GM23338 (cell line): ENCODE measurements at regions not wholly inside any gene's neighbourhood (a gene's known extent, or its start where the extent isn't known, plus 50 kb on each side); places are given as distances from the start of the nearest gene placed in this dataset.

ENCODE experiments used
- ATAC-seq: fragments of 200-7000 bp; cut with Tn5 transposase; 3 replicates; pipeline ENCODE4 v1.9.1; 2020
- DNase-seq: peaks from one replicate; pipeline ENCODE4 v3.0.0-alpha.2; 2015; ENCODE audit warnings: low spot score
- H2AFZ ChIP-seq: fragments of 200-600 bp; sonication (generic); 2 replicates; pipeline ENCODE4 v1.8.0; 2016; ENCODE audit warnings: antibody characterized with exemption, mild to moderate bottlenecking, moderate library complexity
- H3F3A ChIP-seq: fragments of 200-600 bp; sonication (generic); replicated peaks from 2 replicates; pipeline ENCODE4 v1.8.0; 2017; ENCODE audit warnings: antibody characterized with exemption, mixed run types, low read depth
- H3K27ac ChIP-seq: fragments of 200-600 bp; sonication (generic); 2 replicates; pipeline ENCODE4 v1.6.1; 2016; ENCODE audit warnings: low read depth
- H3K27me3 ChIP-seq: fragments of 200-600 bp; sonication (generic); 2 replicates; pipeline ENCODE4 v1.8.0; 2016; ENCODE audit warnings: mild to moderate bottlenecking, mixed run types, moderate library complexity; ENCODE audit not compliant: insufficient read depth
- H3K36me3 ChIP-seq: fragments of 200-600 bp; sonication (generic); 2 replicates; pipeline ENCODE4 v1.8.0; 2016; ENCODE audit warnings: mild to moderate bottlenecking; ENCODE audit not compliant: insufficient read depth
- H3K4me1 ChIP-seq: fragments of 200-600 bp; sonication (generic); 2 replicates; pipeline ENCODE4 v1.8.0; 2016; ENCODE audit warnings: mild to moderate bottlenecking, moderate library complexity; ENCODE audit not compliant: insufficient read depth
- H3K4me2 ChIP-seq: fragments of 200-600 bp; sonication (generic); 2 replicates; pipeline ENCODE4 v1.7.1; 2017; ENCODE audit warnings: mixed run types
- H3K4me3 ChIP-seq: fragments of 200-600 bp; sonication (generic); 2 replicates; pipeline ENCODE4 v1.6.1; 2016; ENCODE audit warnings: mixed run types
- H3K79me2 ChIP-seq: fragments of 200-600 bp; sonication (generic); replicated peaks from 2 replicates; pipeline ENCODE4 v1.8.0; 2017; ENCODE audit warnings: mild to moderate bottlenecking; ENCODE audit not compliant: insufficient read depth
- H3K9me2 ChIP-seq: fragments of 200-600 bp; sonication (generic); 2 replicates; pipeline ENCODE4 v1.8.0; 2017; ENCODE audit not compliant: insufficient read depth
- H4K20me1 ChIP-seq: fragments of 200-600 bp; sonication (generic); replicated peaks from 2 replicates; pipeline ENCODE4 v1.8.0; 2017; ENCODE audit warnings: mild to moderate bottlenecking; ENCODE audit not compliant: insufficient read depth
- H3K27ac Mint-ChIP-seq: 2 replicates; pipeline ENCODE4 v1.8.0; 2020; ENCODE audit warnings: inconsistent platforms, mild to moderate bottlenecking, moderate library complexity, mixed read lengths
- H3K27me3 Mint-ChIP-seq: 3 replicates; pipeline ENCODE4 v1.8.0; 2022; ENCODE audit warnings: low read depth, mild to moderate bottlenecking, moderate library complexity, mixed read lengths, inconsistent platforms; ENCODE audit not compliant: insufficient read depth, poor library complexity
- H3K36me3 Mint-ChIP-seq: 3 replicates; pipeline ENCODE4 v1.8.0; 2021; ENCODE audit warnings: low read depth, mild to moderate bottlenecking, inconsistent platforms, moderate library complexity, mixed read lengths
- H3K4me1 Mint-ChIP-seq: 3 replicates; pipeline ENCODE4 v1.8.0; 2020; ENCODE audit warnings: mild to moderate bottlenecking, inconsistent platforms, mixed read lengths
- H3K4me3 Mint-ChIP-seq: 3 replicates; pipeline ENCODE4 v1.8.0; 2021; ENCODE audit warnings: moderate library complexity, mild to moderate bottlenecking, inconsistent platforms, mixed read lengths
- H3K9me3 Mint-ChIP-seq: 3 replicates; pipeline ENCODE4 v1.8.0; 2020; ENCODE audit warnings: moderate library complexity, mild to moderate bottlenecking, inconsistent platforms, mixed read lengths
- CREB1 ChIP-seq: fragments of 250-450 bp; sonication (Bioruptor Pico); IDR thresholded peaks from 2 replicates; pipeline ENCODE4 v1.5.0; 2020; ENCODE audit warnings: low read depth, mild to moderate bottlenecking, moderate library complexity
- EZH2 ChIP-seq: fragments of 200-600 bp; sonication (generic); IDR thresholded peaks from one replicate; pipeline ENCODE4 v1.8.0; 2017; ENCODE audit warnings: antibody characterized with exemption, mild to moderate bottlenecking, low read depth; ENCODE audit not compliant: unreplicated experiment
- EZH2phosphoT487 ChIP-seq: fragments of 200-600 bp; sonication (generic); IDR thresholded peaks from one replicate; pipeline ENCODE4 v1.8.1; 2018; ENCODE audit warnings: antibody characterized with exemption; ENCODE audit not compliant: unreplicated experiment
- JUNB ChIP-seq: IDR thresholded peaks from one replicate; pipeline ENCODE4 v1.6.1; 2016; ENCODE audit warnings: antibody characterized with exemption; ENCODE audit not compliant: unreplicated experiment
- NANOG ChIP-seq: IDR thresholded peaks from 2 replicates; pipeline ENCODE4 v1.6.1; 2016; ENCODE audit warnings: antibody characterized with exemption, borderline replicate concordance
- POLR2AphosphoS5 ChIP-seq: IDR thresholded peaks from 2 replicates; pipeline ENCODE4 v1.6.1; 2016; ENCODE audit warnings: antibody characterized with exemption, low read depth
- STAT1 ChIP-seq: IDR thresholded peaks from one replicate; pipeline ENCODE4 v1.6.1; 2016; ENCODE audit warnings: antibody characterized with exemption; ENCODE audit not compliant: unreplicated experiment
- ZNF114 ChIP-seq: fragments of 250-450 bp; sonication (Bioruptor Pico); IDR thresholded peaks from 2 replicates; pipeline ENCODE4 v1.5.0; 2020; ENCODE audit warnings: mild to moderate bottlenecking, moderate library complexity
- ZNF331 ChIP-seq: fragments of 250-450 bp; sonication (Bioruptor Pico); IDR thresholded peaks from 2 replicates; pipeline ENCODE4 v1.5.0; 2020; ENCODE audit warnings: low read depth, mild to moderate bottlenecking, moderate library complexity
- TF ChIP-seq, protein P1 (sequence below), 2 experiments: fragments of 200-600 bp in 1 of 2; sonication (generic) in 1 of 2; conservative IDR thresholded peaks; 2 replicates each; pipeline versions ENCODE4 v1.5.1 to v1.6.1; 2016 to 2017; ENCODE audit warnings: antibody characterized with exemption in 2 of 2, low read depth in 2 of 2, mild to moderate bottlenecking in 2 of 2, moderate library complexity in 1 of 2
- TF ChIP-seq, protein P2 (sequence below): fragments of 250-450 bp; sonication (Bioruptor Pico); IDR thresholded peaks from 2 replicates; pipeline ENCODE4 v1.5.0; 2020; ENCODE audit warnings: mild to moderate bottlenecking, moderate library complexity
- TF ChIP-seq, protein P3 (sequence below): IDR thresholded peaks from one replicate; pipeline ENCODE4 v1.6.1; 2018; ENCODE audit warnings: antibody characterized with exemption; ENCODE audit not compliant: unreplicated experiment
- TF ChIP-seq, protein P4 (sequence below): IDR thresholded peaks from 2 replicates; pipeline ENCODE4 v1.6.1; 2016; ENCODE audit warnings: antibody characterized with exemption

DNA sequence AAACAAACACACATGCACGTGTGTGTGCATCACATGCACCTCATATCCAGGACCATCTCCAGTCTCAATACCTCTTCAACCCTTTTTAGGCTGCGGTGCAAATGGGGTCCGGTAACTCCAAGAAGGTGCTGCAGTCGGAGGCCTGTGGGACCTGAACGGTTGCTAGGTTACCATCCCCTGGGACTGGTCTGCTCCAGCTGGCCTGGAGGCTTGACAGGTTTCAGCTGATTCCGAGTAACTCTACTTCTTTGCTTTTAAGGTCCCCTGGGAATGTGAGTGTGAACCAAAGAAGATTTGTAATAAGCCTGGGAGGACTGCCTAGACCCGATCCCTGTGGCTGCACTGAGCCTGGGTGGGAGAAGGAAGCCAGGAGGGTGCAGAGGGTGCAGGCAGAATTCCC lies 117.5 kb downstream of the CCNA1 start:
- peak; percentile 39; the same call in 2 of the 3 replicates for ATAC-seq

More for the DNA sequence above, 117.5 kb downstream of the CCNA1 start:
- H3K36me3 ChIP-seq: no peaks in the 10 kb centered on the region
- no peak overlapping the region; the same call in 1 of the 2 replicates for H2AFZ ChIP-seq
- no peak overlapping the region for H3K4me2 ChIP-seq
- no peaks in the 10 kb centered on the region for H3K27me3 ChIP-seq
- no peaks in the 10 kb centered on the region for H3K4me1 ChIP-seq
- no peak overlapping the region for H3K4me3 Mint-ChIP-seq
- H3K79me2 ChIP-seq: no peaks in the 10 kb centered on the region
- H3K4me1 Mint-ChIP-seq: no peaks in the 10 kb centered on the region
- TF ChIP-seq CREB1 (no peak), POLR2AphosphoS5 (no peak), STAT1 (no peak), EZH2phosphoT487 (no peak), NANOG (no peak), EZH2 (no peak), ZNF331 (no peak), ZNF114 (CRISPR knock-in tag) (no peak), JUNB (no peak)
- TF ChIP-seq, protein P1, sequence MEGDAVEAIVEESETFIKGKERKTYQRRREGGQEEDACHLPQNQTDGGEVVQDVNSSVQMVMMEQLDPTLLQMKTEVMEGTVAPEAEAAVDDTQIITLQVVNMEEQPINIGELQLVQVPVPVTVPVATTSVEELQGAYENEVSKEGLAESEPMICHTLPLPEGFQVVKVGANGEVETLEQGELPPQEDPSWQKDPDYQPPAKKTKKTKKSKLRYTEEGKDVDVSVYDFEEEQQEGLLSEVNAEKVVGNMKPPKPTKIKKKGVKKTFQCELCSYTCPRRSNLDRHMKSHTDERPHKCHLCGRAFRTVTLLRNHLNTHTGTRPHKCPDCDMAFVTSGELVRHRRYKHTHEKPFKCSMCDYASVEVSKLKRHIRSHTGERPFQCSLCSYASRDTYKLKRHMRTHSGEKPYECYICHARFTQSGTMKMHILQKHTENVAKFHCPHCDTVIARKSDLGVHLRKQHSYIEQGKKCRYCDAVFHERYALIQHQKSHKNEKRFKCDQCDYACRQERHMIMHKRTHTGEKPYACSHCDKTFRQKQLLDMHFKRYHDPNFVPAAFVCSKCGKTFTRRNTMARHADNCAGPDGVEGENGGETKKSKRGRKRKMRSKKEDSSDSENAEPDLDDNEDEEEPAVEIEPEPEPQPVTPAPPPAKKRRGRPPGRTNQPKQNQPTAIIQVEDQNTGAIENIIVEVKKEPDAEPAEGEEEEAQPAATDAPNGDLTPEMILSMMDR (conservative IDR thresholded peaks at IDR 0.05; ENCODE audit: low read depth in 2 of 2): no peak
- TF ChIP-seq, protein P2, sequence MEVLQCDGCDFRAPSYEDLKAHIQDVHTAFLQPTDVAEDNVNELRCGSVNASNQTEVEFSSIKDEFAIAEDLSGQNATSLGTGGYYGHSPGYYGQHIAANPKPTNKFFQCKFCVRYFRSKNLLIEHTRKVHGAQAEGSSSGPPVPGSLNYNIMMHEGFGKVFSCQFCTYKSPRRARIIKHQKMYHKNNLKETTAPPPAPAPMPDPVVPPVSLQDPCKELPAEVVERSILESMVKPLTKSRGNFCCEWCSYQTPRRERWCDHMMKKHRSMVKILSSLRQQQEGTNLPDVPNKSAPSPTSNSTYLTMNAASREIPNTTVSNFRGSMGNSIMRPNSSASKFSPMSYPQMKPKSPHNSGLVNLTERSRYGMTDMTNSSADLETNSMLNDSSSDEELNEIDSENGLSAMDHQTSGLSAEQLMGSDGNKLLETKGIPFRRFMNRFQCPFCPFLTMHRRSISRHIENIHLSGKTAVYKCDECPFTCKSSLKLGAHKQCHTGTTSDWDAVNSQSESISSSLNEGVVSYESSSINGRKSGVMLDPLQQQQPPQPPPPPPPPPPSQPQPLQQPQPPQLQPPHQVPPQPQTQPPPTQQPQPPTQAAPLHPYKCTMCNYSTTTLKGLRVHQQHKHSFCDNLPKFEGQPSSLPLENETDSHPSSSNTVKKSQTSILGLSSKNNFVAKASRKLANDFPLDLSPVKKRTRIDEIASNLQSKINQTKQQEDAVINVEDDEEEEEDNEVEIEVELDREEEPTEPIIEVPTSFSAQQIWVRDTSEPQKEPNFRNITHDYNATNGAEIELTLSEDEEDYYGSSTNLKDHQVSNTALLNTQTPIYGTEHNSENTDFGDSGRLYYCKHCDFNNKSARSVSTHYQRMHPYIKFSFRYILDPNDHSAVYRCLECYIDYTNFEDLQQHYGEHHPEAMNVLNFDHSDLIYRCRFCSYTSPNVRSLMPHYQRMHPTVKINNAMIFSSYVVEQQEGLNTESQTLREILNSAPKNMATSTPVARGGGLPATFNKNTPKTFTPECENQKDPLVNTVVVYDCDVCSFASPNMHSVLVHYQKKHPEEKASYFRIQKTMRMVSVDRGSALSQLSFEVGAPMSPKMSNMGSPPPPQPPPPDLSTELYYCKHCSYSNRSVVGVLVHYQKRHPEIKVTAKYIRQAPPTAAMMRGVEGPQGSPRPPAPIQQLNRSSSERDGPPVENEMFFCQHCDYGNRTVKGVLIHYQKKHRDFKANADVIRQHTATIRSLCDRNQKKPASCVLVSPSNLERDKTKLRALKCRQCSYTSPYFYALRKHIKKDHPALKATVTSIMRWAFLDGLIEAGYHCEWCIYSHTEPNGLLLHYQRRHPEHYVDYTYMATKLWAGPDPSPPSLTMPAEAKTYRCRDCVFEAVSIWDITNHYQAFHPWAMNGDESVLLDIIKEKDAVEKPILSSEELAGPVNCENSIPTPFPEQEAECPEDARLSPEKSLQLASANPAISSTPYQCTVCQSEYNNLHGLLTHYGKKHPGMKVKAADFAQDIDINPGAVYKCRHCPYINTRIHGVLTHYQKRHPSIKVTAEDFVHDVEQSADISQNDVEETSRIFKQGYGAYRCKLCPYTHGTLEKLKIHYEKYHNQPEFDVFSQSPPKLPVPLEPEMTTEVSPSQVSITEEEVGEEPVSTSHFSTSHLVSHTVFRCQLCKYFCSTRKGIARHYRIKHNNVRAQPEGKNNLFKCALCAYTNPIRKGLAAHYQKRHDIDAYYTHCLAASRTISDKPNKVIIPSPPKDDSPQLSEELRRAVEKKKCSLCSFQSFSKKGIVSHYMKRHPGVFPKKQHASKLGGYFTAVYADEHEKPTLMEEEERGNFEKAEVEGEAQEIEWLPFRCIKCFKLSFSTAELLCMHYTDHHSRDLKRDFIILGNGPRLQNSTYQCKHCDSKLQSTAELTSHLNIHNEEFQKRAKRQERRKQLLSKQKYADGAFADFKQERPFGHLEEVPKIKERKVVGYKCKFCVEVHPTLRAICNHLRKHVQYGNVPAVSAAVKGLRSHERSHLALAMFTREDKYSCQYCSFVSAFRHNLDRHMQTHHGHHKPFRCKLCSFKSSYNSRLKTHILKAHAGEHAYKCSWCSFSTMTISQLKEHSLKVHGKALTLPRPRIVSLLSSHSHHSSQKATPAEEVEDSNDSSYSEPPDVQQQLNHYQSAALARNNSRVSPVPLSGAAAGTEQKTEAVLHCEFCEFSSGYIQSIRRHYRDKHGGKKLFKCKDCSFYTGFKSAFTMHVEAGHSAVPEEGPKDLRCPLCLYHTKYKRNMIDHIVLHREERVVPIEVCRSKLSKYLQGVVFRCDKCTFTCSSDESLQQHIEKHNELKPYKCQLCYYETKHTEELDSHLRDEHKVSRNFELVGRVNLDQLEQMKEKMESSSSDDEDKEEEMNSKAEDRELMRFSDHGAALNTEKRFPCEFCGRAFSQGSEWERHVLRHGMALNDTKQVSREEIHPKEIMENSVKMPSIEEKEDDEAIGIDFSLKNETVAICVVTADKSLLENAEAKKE (CRISPR knock-in tag): no peak
- TF ChIP-seq, protein P3, sequence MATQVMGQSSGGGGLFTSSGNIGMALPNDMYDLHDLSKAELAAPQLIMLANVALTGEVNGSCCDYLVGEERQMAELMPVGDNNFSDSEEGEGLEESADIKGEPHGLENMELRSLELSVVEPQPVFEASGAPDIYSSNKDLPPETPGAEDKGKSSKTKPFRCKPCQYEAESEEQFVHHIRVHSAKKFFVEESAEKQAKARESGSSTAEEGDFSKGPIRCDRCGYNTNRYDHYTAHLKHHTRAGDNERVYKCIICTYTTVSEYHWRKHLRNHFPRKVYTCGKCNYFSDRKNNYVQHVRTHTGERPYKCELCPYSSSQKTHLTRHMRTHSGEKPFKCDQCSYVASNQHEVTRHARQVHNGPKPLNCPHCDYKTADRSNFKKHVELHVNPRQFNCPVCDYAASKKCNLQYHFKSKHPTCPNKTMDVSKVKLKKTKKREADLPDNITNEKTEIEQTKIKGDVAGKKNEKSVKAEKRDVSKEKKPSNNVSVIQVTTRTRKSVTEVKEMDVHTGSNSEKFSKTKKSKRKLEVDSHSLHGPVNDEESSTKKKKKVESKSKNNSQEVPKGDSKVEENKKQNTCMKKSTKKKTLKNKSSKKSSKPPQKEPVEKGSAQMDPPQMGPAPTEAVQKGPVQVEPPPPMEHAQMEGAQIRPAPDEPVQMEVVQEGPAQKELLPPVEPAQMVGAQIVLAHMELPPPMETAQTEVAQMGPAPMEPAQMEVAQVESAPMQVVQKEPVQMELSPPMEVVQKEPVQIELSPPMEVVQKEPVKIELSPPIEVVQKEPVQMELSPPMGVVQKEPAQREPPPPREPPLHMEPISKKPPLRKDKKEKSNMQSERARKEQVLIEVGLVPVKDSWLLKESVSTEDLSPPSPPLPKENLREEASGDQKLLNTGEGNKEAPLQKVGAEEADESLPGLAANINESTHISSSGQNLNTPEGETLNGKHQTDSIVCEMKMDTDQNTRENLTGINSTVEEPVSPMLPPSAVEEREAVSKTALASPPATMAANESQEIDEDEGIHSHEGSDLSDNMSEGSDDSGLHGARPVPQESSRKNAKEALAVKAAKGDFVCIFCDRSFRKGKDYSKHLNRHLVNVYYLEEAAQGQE: no peak
- TF ChIP-seq, protein P4, sequence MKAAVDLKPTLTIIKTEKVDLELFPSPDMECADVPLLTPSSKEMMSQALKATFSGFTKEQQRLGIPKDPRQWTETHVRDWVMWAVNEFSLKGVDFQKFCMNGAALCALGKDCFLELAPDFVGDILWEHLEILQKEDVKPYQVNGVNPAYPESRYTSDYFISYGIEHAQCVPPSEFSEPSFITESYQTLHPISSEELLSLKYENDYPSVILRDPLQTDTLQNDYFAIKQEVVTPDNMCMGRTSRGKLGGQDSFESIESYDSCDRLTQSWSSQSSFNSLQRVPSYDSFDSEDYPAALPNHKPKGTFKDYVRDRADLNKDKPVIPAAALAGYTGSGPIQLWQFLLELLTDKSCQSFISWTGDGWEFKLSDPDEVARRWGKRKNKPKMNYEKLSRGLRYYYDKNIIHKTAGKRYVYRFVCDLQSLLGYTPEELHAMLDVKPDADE: no peak
- H3K9me3 Mint-ChIP-seq: no peaks in the 10 kb centered on the region
- H3K36me3 Mint-ChIP-seq: no peaks in the 10 kb centered on the region
- no peaks in the 10 kb centered on the region for H3K27me3 Mint-ChIP-seq
- H3K9me2 ChIP-seq: peaks cover 4% of the 10 kb centered on the region; the same call in 1 of the 2 replicates
- H3K4me3 ChIP-seq: no peak overlapping the region
- no peaks in the 10 kb centered on the region for H4K20me1 ChIP-seq
- peak; percentile 31 for DNase-seq
- no peaks in the 10 kb centered on the region for H3F3A ChIP-seq
- no peak overlapping the region for H3K27ac Mint-ChIP-seq
- no peak overlapping the region for H3K27ac ChIP-seq
